ENCODE measurements at regions not wholly inside any gene's neighbourhood (a gene's known extent, or its start where the extent isn't known, plus 50 kb on each side); places are given as distances from the start of the nearest gene placed in this dataset.

GRCh38 chr3:124277144-124277890 is 285.4 kb upstream of the ROPN1 start:
- no peak for DNase-seq (ENCODE audit: low spot score)

DNA sequence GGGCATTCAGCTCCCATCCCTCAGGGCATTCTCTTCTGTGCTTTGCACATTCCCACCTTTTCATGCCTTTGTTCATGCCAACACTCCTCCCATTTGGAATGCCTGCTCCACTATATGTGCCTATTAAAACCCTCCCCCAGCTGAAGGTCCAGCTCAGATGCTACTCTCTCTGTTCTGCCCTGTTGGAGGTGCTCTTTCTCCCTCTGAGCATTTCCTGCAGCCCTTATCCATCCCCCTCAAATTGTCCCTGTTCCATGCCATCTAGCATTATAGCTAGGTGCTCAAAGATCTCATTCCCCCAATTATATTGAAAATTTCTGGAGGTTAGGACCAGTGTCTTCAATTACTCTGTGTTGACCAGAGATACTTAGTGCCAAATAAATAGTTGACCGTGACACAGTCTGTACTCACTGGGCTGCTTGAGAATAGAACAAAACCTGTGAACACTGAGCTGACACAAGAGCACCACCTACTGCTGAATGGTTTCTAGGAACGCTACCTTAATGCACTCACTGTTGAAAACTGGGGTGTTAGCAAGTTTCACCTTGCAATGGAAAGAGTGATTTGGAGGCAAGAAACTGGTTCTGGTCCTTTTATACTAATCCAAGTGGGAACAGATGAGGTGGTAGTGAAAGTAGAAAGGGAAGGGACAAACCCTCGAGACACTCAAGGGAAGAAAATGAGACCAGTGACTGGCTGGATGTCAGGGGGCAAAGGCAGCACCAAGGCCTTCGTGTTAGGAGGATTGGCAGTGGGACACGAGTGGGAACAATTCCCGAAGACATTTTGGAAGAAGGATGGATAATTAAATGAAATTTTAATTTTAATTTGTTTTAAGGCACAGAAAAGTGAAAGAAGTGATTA is 289.8 kb upstream of the ROPN1 start:
- no peak for DNase-seq (ENCODE audit: low spot score)

- no peak for DNase-seq (ENCODE audit: low spot score)
These were observed 291.1 kb upstream of the ROPN1 start for GRCh38 chr3:124282751-124283651.

GRCh38 chr3:124283652-124284023 is 291.7 kb upstream of the ROPN1 start:
- DNase-seq (ENCODE audit: low spot score): no peak

DNA sequence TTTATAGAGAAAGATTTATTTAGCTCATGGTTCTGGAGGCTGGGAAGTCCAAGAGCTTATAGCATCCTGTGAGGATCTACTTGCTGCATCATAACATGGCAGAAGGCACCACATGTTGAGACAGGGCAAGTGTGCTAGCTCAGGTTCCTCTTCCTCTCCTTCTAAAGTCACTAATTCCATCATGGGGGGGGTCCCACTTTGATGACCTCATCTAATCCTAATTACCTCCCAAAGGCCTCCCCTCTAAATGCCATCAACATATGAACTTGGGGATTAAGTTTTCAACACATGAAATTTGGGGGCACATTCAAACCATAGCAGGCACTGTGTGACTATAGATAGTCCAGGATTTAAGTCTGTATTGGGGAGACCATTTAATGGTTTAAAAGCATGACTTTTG is 297.1 kb upstream of the ROPN1 start:
- no peak for DNase-seq (ENCODE audit: low spot score)

DNA sequence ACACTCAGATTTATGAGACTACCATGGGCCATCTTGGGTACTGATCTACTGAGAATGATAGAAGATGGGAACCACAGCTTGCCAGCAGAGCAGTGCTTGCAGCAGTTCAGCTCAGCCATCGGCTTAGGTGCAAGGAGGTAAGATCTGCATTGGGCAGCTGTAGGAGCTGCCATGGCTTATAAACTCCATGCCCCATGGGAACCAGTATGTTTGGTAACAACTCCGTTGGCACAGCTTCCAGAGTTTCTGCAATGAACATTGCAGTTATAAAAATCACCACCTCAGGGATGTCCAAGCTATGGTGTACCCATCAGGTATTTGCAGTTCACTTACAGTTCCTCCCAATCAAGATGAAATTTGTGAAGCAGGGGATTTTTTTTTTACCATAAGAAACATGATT is 299.1 kb upstream of the ROPN1 start:
- DNase-seq (ENCODE audit: low spot score): no peak

- no peak for DNase-seq (ENCODE audit: low spot score)
These were observed 300.4 kb upstream of the ROPN1 start for GRCh38 chr3:124292329-124292728.

- no peak for DNase-seq (ENCODE audit: low spot score)
These were observed 301.7 kb upstream of the ROPN1 start for GRCh38 chr3:124293584-124293983.

DNA sequence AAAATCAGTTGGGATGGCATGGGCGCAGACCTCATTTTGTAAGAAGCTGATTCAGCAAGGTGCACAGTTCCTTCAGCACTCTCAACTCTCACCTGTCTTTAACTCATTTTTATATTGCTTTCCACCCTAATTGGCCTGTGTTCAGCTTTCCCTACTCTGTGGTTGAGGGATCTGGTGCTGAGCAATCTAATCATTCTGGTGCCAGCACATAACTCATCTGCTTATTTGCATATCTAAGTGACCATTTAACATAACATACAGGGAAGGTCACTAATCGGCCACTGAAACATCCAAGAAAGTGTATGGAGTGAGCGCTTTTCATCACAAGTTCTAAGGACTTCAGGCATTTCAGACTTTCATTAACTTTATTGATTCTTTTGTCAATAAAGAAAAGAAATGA is 303.4 kb upstream of the ROPN1 start:
- DNase-seq (ENCODE audit: low spot score): no peak

DNA sequence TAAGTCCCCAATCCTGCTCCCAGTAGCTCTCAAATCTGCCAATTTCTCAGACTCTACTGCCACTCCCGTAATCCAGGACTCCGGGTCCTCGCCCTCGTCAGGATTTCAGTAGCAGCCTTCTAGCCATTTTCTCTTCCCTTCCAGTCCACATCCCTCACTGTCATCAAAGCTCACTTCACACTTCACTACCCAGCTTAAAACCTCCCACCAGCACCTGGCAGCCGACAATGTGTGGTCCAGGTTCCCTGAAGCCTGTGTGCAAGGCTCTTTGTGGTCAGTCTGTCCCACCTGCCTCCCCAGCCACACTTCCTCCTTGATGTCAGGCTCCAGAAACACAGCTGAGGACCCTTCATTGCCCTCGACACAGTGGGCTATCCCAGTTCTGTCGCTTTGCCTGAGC is 304.5 kb upstream of the ROPN1 start:
- DNase-seq (ENCODE audit: low spot score): no peak

- no peak for DNase-seq (ENCODE audit: low spot score)
These were observed 305.4 kb upstream of the ROPN1 start for GRCh38 chr3:124297062-124297980.

GRCh38 chr3:124298301-124298700 is 306.4 kb upstream of the ROPN1 start:
- no peak for DNase-seq (ENCODE audit: low spot score)

GRCh38 chr3:124298951-124299350 is 307.0 kb upstream of the ROPN1 start:
- DNase-seq (ENCODE audit: low spot score): no peak

GRCh38 chr3:124299831-124300230 is 307.9 kb upstream of the ROPN1 start:
- no peak for DNase-seq (ENCODE audit: low spot score)

DNA sequence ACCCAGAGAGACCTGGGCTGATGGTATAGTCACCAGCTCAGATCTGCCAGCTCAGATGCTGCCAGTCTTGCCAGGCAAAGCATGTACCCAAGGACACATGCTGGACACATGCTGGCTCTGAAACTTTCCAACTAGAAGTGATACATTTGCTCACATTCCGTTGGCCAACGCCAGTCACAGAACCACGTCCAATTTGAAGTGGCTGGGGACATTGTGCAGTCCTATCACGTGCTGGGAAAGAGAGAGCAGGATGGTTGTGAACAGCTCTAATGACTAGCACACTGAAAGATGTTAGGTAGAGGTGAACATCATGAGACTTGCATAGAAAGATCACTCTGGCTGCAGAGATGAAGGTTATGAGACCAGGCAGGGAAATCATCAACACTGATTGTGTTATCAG is 308.5 kb upstream of the ROPN1 start:
- no peak for DNase-seq (ENCODE audit: low spot score)

- DNase-seq (ENCODE audit: low spot score): no peak
These were observed 311.5 kb upstream of the ROPN1 start for GRCh38 chr3:124303305-124303910.

- no peak for DNase-seq (ENCODE audit: low spot score)
These were observed 314.7 kb upstream of the ROPN1 start for GRCh38 chr3:124306665-124307064.

DNA sequence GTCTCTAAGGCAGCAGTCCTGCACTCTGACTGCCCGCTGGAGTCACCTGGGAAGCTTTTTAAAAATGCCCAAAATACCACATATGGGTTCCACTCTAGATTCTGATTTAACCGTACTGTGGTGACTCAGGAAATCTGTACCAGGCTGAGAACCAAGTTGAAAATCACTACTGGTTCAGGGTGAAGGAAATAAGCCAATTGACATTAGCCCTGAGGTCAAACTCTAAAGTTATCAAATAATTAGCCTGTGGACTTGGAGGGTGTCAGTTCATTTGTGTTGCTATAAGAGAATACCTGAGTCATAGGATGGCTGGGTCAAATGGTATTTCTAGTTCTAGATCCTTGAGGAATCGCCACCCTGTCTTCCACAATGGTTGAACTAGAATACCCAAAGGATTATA is 321.7 kb upstream of the ROPN1 start:
- DNase-seq (ENCODE audit: low spot score): no peak

DNA sequence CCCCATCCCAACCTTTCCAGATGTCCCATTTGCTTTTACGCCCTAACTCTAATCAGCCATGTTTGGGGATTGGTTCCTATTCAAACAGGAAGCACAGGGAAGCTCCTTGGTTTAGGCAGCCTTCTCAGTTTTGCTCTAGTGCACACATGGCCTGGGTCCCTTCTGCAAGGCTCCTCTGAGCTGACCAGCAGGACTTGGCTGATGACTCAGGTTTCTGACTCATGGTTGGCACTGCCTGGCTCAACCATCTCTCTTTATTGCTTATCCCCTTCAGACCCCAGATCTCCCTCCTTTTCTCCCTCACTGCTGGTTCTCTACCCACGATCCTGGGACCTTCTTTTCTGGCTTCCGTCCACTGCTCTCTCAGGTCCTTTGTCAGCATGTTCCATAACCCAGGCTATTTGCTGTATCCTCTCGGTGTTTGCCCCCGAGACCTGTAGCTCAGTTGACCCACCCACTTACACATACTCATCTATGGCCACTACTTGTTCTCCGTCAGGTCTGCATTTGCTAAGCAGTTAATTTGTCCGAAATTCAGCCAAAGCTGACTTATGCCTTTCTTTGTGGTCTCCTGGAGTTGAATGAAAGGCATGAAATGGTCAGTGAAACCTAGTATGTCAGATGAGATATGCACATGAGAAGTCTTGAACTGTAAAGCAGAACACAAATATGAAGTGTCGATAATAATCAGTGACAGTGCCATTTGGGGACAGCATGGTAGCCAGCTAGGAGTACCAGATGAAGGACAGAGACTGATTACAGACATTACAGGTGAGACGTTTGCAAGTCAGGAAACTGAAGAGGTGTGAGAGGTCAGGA is 323.5 kb upstream of the ROPN1 start:
- DNase-seq (ENCODE audit: low spot score): no peak

GRCh38 chr3:124316034-124316287 is 324.0 kb upstream of the ROPN1 start:
- DNase-seq (ENCODE audit: low spot score): no peak

Measured in D341Med (cell line).